OCI-LY7 (cell line): ENCODE measurements at regions not wholly inside any gene's neighbourhood (a gene's known extent, or its start where the extent isn't known, plus 50 kb on each side); places are given as distances from the start of the nearest gene placed in this dataset.

Experiments used
- BruUV-seq: library from RNA; stranded (reverse); fragments of 400-500 nt; replicated peaks from 2 replicates; lab custom pipeline; 2021; lab: Mats Ljungman, UMichigan
- CTCF ChIA-PET: fragments of 300-600 bp; sonication (Branson Sonifier 250); formaldehyde crosslinking; loops from one replicate; lab custom pipeline; 2022; ENCODE audit warnings: antibody characterized with exemption; ENCODE audit not compliant: unreplicated experiment; lab: Charles Lee
- POLR2A ChIA-PET: fragments of 300-600 bp; sonication (Branson Sonifier 250); formaldehyde crosslinking; loops from one replicate; lab custom pipeline; 2022; ENCODE audit warnings: antibody characterized with exemption; lab: Charles Lee
- DNase-seq: peaks from one replicate; pipeline ENCODE4 v3.0.0-alpha.2; 2015; ENCODE audit warnings: low spot score
- H2AFZ ChIP-seq: fragments of 200-600 bp; sonication (generic), shearing (Covaris generic); 2 replicates; pipeline ENCODE4 v1.6.1; 2014; ENCODE audit warnings: mild to moderate bottlenecking, antibody characterized with exemption, low read length, moderate library complexity
- H3K27ac ChIP-seq: fragments of 200-600 bp; sonication (generic); 2 replicates; pipeline ENCODE4 v1.5.1; 2014; ENCODE audit warnings: mixed run types, low read depth, mild to moderate bottlenecking, moderate library complexity, low read length, inconsistent platforms; ENCODE audit not compliant: poor library complexity, severe bottlenecking
- H3K36me3 ChIP-seq: fragments of 200-600 bp; sonication (generic); 2 replicates; pipeline ENCODE4 v1.6.1; 2014; ENCODE audit warnings: mild to moderate bottlenecking, antibody characterized with exemption, low read length, moderate library complexity, mixed read lengths; ENCODE audit not compliant: insufficient read depth
- H3K4me1 ChIP-seq: fragments of 200-600 bp; sonication (generic); 2 replicates; pipeline ENCODE4 v1.5.1; 2014; ENCODE audit warnings: mild to moderate bottlenecking, low read length; ENCODE audit not compliant: insufficient read depth, poor library complexity, severe bottlenecking
- H3K4me2 ChIP-seq: fragments of 200-600 bp; sonication (generic); 2 replicates; pipeline ENCODE4 v1.6.1; 2014; ENCODE audit warnings: mild to moderate bottlenecking, low read length
- H3K4me3 ChIP-seq: fragments of 200-600 bp; sonication (generic); 2 replicates; pipeline ENCODE4 v1.5.1; 2014; ENCODE audit warnings: mild to moderate bottlenecking, low read depth, low read length; ENCODE audit not compliant: poor library complexity, severe bottlenecking
- H3K79me2 ChIP-seq: fragments of 200-600 bp; sonication (generic); 2 replicates; pipeline ENCODE4 v1.6.1; 2016; ENCODE audit warnings: low read depth, mild to moderate bottlenecking, low read length, moderate library complexity, mixed read lengths; ENCODE audit not compliant: insufficient read depth
- H3K9me2 ChIP-seq: fragments of 200-600 bp; sonication (generic); 2 replicates; pipeline ENCODE4 v1.6.1; 2016; ENCODE audit warnings: mild to moderate bottlenecking, low read length, mixed read lengths; ENCODE audit not compliant: insufficient read depth
- H3K9me3 ChIP-seq: fragments of 200-600 bp; sonication (generic); 2 replicates; pipeline ENCODE4 v1.6.1; 2014; ENCODE audit warnings: mild to moderate bottlenecking, mixed run types, low read length, mixed read lengths
- H4K20me1 ChIP-seq: fragments of 200-600 bp; sonication (generic); 2 replicates; pipeline ENCODE4 v1.6.1; 2014; ENCODE audit warnings: mild to moderate bottlenecking, antibody characterized with exemption, low read length, moderate library complexity, mixed read lengths; ENCODE audit not compliant: insufficient read depth
- EZH2phosphoT487 ChIP-seq: fragments of 200-600 bp; sonication (generic); IDR thresholded peaks from 2 replicates; pipeline ENCODE4 v1.6.1; 2018; ENCODE audit warnings: low read depth, borderline replicate concordance, mild to moderate bottlenecking, mixed run types, antibody characterized with exemption, low read length, moderate library complexity, mixed read lengths
- intact Hi-C: fragments of 100-400 bp; cut with micrococcal nuclease; formaldehyde crosslinking; loops from one replicate; pipeline ENCODE4 v1.10.0; 2022; ENCODE audit not compliant: unreplicated experiment
- TF ChIP-seq, protein P1 (sequence below): fragments of 200-600 bp; sonication (generic); conservative IDR thresholded peaks from 2 replicates; pipeline ENCODE4 v1.5.1; 2014; ENCODE audit warnings: mild to moderate bottlenecking, antibody characterized with exemption, low read length, moderate library complexity, mixed read lengths

DNA sequence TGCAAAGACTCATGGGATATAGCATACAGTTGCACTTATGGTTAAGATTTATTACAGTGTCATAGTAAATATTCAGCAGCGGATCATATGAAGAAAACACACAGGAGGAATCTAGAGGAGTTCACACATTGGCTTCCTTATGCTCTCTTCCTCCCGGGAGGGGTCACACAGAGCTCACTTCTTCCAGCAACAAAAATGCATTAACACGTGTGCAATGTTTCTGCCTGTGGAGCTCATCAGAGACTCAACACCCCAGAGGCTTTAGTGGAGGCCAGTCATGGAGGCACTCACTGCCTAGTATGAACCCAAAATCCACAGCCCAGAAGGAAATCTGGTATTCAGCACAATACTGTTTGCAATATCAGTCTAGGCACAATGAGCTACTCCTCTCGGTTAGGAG is 202.8 kb upstream of the PRSS1 start:
- H3K36me3 ChIP-seq = no peaks in the 10 kb centered on the region
- no TSS peak for BruUV-seq
- ChIA-PET POLR2A (interaction anchor here (0.6 to 1.0 kb wide), 4 partner anchors 54 to 497 kb away, joined by 3 to 5 read pairs (median 4); no protein-coding TSS in a partner anchor), CTCF (interaction anchor here (0.8 kb wide), 1 partner anchor 12 kb away, joined by 3 read pairs; no protein-coding TSS in a partner anchor)
- no peaks in the 10 kb centered on the region for H3K9me3 ChIP-seq
- H3K79me2 ChIP-seq = no peaks in the 10 kb centered on the region
- no peaks in the 10 kb centered on the region for H3K4me1 ChIP-seq
- H2AFZ ChIP-seq = no peak overlapping the region
- no peak overlapping the region for H3K4me2 ChIP-seq
- no peaks in the 10 kb centered on the region for H4K20me1 ChIP-seq
- H3K27ac ChIP-seq = no peak overlapping the region
- no peak for DNase-seq
- TF ChIP-seq, protein P1, sequence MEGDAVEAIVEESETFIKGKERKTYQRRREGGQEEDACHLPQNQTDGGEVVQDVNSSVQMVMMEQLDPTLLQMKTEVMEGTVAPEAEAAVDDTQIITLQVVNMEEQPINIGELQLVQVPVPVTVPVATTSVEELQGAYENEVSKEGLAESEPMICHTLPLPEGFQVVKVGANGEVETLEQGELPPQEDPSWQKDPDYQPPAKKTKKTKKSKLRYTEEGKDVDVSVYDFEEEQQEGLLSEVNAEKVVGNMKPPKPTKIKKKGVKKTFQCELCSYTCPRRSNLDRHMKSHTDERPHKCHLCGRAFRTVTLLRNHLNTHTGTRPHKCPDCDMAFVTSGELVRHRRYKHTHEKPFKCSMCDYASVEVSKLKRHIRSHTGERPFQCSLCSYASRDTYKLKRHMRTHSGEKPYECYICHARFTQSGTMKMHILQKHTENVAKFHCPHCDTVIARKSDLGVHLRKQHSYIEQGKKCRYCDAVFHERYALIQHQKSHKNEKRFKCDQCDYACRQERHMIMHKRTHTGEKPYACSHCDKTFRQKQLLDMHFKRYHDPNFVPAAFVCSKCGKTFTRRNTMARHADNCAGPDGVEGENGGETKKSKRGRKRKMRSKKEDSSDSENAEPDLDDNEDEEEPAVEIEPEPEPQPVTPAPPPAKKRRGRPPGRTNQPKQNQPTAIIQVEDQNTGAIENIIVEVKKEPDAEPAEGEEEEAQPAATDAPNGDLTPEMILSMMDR = no peak
- TF ChIP-seq EZH2phosphoT487 = no peak
- H3K4me3 ChIP-seq = no peak overlapping the region
- H3K9me2 ChIP-seq = no peaks in the 10 kb centered on the region
- intact Hi-C loops = no loop called here

DNA sequence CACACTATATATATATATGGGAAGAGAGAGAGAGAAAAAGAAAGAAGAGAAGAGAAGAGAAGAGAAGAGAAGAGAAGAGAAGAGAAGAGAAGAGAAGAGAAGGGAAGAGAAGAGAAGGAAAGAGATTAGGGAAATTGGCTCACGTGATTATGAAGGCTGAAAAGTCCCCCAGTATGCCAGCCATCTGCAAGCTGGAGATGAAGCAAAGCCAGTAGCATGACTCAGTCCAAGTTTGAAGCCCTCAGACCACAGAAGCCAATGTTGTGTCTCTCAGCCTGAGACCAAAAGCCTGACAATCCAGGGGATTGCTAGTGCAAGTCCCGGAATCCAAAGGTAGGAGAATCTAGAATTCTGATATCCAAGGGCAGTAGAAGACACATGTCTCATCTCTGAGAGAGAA is 206.3 kb upstream of the PRSS1 start:
- Histone ChIP-seq H4K20me1 (no peaks in the 10 kb centered on the region), H3K4me3 (no peak overlapping the region), H3K9me3 (no peaks in the 10 kb centered on the region), H3K4me1 (no peaks in the 10 kb centered on the region), H3K4me2 (no peak overlapping the region), H3K9me2 (no peaks in the 10 kb centered on the region), H3K36me3 (no peaks in the 10 kb centered on the region), H3K27ac (no peak overlapping the region), H2AFZ (no peak overlapping the region), H3K79me2 (no peaks in the 10 kb centered on the region)
- CTCF ChIA-PET = no interaction called here
- no TSS peak for BruUV-seq
- POLR2A ChIA-PET = no interaction called here
- no peak for DNase-seq
- intact Hi-C loops = no loop called here
- TF ChIP-seq EZH2phosphoT487 = no peak
- TF ChIP-seq, protein P1 = no peak

DNA sequence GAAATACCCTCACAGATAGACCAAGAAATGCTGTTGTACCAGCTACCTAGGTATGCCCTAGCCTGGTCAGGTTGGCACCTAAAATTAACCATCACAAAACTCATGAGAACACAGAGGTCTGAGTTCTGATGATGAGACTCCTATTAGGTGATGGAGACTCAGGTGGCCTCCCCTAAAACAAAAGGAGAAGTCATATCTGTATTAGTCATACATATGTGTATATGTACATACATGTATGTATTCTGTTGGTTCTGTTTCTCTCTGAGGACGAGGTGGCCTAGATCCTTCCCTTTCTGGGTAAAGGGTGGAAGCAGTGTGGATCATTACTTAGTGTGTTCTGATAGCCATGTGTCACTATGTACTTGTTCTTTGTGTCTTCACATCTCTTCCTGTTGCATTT is 207.2 kb upstream of the PRSS1 start:
- Histone ChIP-seq H3K4me3 (no peak overlapping the region), H3K27ac (no peak overlapping the region), H3K9me2 (no peaks in the 10 kb centered on the region), H3K4me1 (no peaks in the 10 kb centered on the region), H4K20me1 (no peaks in the 10 kb centered on the region), H2AFZ (no peak overlapping the region), H3K4me2 (no peak overlapping the region), H3K9me3 (no peaks in the 10 kb centered on the region), H3K79me2 (no peaks in the 10 kb centered on the region), H3K36me3 (no peaks in the 10 kb centered on the region)
- no peak for TF ChIP-seq EZH2phosphoT487
- TF ChIP-seq, protein P1 = no peak
- CTCF ChIA-PET = no interaction called here
- POLR2A ChIA-PET = no interaction called here
- no TSS peak for BruUV-seq
- intact Hi-C loops = no loop called here
- DNase-seq = no peak
